ENCODE measurements at regions not wholly inside any gene's neighbourhood (a gene's known extent, or its start where the extent isn't known, plus 50 kb on each side); places are given as distances from the start of the nearest gene placed in this dataset.

DNA sequence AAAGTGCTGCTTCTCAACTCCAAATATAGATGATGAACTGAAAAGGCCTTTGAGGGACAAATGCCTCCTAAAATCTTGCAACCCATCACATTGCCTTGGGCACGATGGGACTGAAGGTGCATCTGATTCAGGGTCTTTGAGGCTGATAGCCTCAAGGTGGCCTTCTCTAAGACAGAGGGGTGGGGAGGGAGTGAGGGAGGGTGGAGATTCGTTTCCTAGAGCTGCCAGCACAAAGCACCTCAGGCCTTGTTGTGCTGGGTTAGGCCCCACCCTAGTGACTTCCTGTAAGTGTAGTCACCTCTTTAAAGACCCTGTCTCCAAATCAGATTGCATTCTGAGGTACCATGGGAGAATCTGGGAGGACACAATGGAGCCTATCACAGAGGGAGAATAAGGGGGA, 57.1 kb downstream of the BARX1 start:
- no peak for TF ChIP-seq EZH2 (IDR thresholded peaks at IDR 0.05; ENCODE audit: insufficient read depth, poor library complexity, severe bottlenecking)
- no peak for TF ChIP-seq EZH2phosphoT487 (IDR thresholded peaks at IDR 0.05; ENCODE audit: insufficient read depth, low read depth)

Data from GM23248 (cell line).